ENCODE measurements at regions not wholly inside any gene's neighbourhood (a gene's known extent, or its start where the extent isn't known, plus 50 kb on each side); places are given as distances from the start of the nearest gene placed in this dataset.

DNA sequence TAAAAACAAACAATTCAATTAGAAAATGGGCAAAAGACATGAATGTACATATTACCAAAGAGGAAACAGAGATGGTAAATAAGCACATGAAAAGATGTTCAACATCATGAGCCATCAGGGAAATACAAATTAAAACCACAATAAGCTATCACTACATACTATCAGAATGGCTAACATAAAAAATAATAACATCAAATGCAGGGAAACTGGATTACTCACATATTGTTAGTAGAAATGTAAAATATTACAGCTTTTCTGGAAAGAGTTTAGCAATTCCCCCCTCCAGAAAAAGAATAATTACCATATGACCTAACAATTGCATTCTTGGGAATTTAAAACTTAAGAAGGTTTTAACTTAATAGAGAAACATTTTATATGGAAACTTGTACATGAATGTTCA, 232.9 kb upstream of the MTPN start:
- no peak overlapping the region for H3K4me3 ChIP-seq (replicated peaks; ENCODE audit: low read depth, low read length)
- TF ChIP-seq, protein P1, sequence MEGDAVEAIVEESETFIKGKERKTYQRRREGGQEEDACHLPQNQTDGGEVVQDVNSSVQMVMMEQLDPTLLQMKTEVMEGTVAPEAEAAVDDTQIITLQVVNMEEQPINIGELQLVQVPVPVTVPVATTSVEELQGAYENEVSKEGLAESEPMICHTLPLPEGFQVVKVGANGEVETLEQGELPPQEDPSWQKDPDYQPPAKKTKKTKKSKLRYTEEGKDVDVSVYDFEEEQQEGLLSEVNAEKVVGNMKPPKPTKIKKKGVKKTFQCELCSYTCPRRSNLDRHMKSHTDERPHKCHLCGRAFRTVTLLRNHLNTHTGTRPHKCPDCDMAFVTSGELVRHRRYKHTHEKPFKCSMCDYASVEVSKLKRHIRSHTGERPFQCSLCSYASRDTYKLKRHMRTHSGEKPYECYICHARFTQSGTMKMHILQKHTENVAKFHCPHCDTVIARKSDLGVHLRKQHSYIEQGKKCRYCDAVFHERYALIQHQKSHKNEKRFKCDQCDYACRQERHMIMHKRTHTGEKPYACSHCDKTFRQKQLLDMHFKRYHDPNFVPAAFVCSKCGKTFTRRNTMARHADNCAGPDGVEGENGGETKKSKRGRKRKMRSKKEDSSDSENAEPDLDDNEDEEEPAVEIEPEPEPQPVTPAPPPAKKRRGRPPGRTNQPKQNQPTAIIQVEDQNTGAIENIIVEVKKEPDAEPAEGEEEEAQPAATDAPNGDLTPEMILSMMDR (IDR thresholded peaks at IDR 0.05; ENCODE audit: low read depth, low read length, missing control alignments), result no peak

GRCh38 chr7:136205956-136206355, 228.8 kb upstream of the MTPN start:
- H3K4me3 ChIP-seq (replicated peaks; ENCODE audit: low read depth, low read length), result no peak overlapping the region
- no peak for DNase-seq (ENCODE audit: extremely low read depth, low read depth)
- TF ChIP-seq, protein P1 (IDR thresholded peaks at IDR 0.05; ENCODE audit: low read depth, low read length, missing control alignments), result no peak

More for the DNA sequence above, 232.9 kb upstream of the MTPN start:
- DNase-seq (ENCODE audit: extremely low read depth, low read depth), result no peak

GRCh38 chr7:136198168-136198567, 221.0 kb upstream of the MTPN start:
- no peak for DNase-seq (ENCODE audit: extremely low read depth, low read depth)
- H3K4me3 ChIP-seq (replicated peaks; ENCODE audit: low read depth, low read length), result no peak overlapping the region
- TF ChIP-seq, protein P1 (IDR thresholded peaks at IDR 0.05; ENCODE audit: low read depth, low read length, missing control alignments), result no peak

DNA sequence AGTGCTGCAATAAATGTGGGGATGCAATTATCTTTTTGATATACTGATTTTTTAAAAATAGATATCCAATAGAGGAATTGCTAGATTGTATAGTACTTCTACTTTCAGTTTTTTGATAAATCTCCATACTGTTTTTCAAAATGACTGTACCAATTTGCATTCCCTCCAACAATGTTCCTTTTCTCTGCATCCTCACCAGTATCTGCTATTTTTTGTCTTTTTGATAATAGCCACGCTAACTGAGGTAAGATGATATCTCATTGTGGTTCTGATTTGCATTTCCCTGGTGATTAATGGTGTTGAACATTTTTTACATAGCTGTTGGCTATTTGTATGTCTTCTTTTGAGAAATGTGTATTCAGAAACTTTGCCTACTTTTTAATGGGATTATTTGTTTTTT, 217.7 kb upstream of the MTPN start:
- DNase-seq (ENCODE audit: extremely low read depth, low read depth), result no peak
- TF ChIP-seq, protein P1 (IDR thresholded peaks at IDR 0.05; ENCODE audit: low read depth, low read length, missing control alignments), result no peak
- no peak overlapping the region for H3K4me3 ChIP-seq (replicated peaks; ENCODE audit: low read depth, low read length)

DNA sequence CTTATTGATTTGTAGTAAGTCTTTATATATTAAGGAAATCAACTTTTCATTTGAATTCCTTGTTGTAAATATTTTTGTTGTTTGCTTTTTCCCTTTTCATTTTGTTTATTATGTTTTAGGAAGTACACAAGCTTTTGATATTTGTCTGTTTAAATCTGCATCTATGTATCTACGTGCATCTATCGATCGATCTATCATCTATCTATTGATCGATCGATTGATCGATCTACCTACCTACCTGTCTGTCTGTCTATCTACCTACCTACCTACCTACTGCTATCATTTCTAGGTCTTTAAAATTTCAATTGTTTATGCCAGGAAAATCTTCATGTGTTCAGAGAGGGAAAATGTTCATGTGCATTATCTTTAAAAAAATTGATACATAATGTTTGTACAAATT, 216.8 kb upstream of the MTPN start:
- TF ChIP-seq, protein P1 (IDR thresholded peaks at IDR 0.05; ENCODE audit: low read depth, low read length, missing control alignments), result no peak
- no peak for DNase-seq (ENCODE audit: extremely low read depth, low read depth)

GRCh38 chr7:136189506-136189998, 212.4 kb upstream of the MTPN start:
- no peak for DNase-seq (ENCODE audit: extremely low read depth, low read depth)
- no peak overlapping the region for H3K4me3 ChIP-seq (replicated peaks; ENCODE audit: low read depth, low read length)
- TF ChIP-seq, protein P1 (IDR thresholded peaks at IDR 0.05; ENCODE audit: low read depth, low read length, missing control alignments), result no peak

More for the DNA sequence above, 216.8 kb upstream of the MTPN start:
- no peak overlapping the region for H3K4me3 ChIP-seq (replicated peaks; ENCODE audit: low read depth, low read length)

DNA sequence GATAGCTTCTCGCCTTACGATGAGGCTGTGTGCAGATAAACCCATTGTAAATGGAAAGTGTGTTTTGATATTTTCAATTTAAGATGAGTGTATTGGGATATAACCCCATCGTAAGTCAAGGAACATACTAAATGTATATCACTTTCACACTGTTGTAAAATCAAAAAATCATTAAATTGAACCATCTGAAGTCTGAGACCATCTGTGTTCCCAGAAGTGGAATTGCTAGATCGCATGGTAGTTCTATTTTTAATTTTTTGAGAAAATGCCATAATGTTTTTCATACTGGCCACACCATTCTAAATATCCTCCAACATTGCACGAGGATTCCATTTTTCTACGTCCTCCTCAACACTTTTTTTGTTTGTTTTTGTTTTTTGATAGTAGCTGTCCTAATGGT, 209.1 kb upstream of the MTPN start:
- no peak overlapping the region for H3K4me3 ChIP-seq (replicated peaks; ENCODE audit: low read depth, low read length)
- DNase-seq (ENCODE audit: extremely low read depth, low read depth), result no peak
- TF ChIP-seq, protein P1 (IDR thresholded peaks at IDR 0.05; ENCODE audit: low read depth, low read length, missing control alignments), result no peak

Data from HFF-Myc (cell line).